BLaER1 (cell line): ENCODE measurements at regions not wholly inside any gene's neighbourhood (a gene's known extent, or its start where the extent isn't known, plus 50 kb on each side); places are given as distances from the start of the nearest gene placed in this dataset.
A peak's percentile ranks its signal among the peaks of the same experiment; 100 is the strongest.

Source experiments
- H3K27ac ChIP-seq: shearing (Covaris generic); formaldehyde crosslinking; 2 replicates; pipeline ENCODE4 v1.8.1; 2022
- H3K27me3 ChIP-seq: shearing (Covaris generic); formaldehyde crosslinking; 2 replicates; pipeline ENCODE4 v1.8.1; 2022
- H3K36me3 ChIP-seq: shearing (Covaris generic); formaldehyde crosslinking; 2 replicates; pipeline ENCODE4 v1.8.1; 2022
- H3K4me1 ChIP-seq: shearing (Covaris generic); formaldehyde crosslinking; 2 replicates; pipeline ENCODE4 v1.8.1; 2022
- H3K4me2 ChIP-seq: shearing (Covaris generic); formaldehyde crosslinking; 2 replicates; pipeline ENCODE4 v1.8.1; 2022
- H3K4me3 ChIP-seq: shearing (Covaris generic); formaldehyde crosslinking; 2 replicates; pipeline ENCODE4 v1.8.1; 2022
- H3K9ac ChIP-seq: shearing (Covaris generic); formaldehyde crosslinking; 2 replicates; pipeline ENCODE4 v1.8.1; 2022
- H3K9me3 ChIP-seq: shearing (Covaris generic); formaldehyde crosslinking; 2 replicates; pipeline ENCODE4 v1.8.1; 2022
- H4K20me1 ChIP-seq: shearing (Covaris generic); formaldehyde crosslinking; 2 replicates; pipeline ENCODE4 v1.8.1; 2022
- Cebpa-rat ChIP-seq: shearing (Covaris generic); IDR thresholded peaks from 2 replicates; pipeline ENCODE4 v1.8.1; 2022

DNA sequence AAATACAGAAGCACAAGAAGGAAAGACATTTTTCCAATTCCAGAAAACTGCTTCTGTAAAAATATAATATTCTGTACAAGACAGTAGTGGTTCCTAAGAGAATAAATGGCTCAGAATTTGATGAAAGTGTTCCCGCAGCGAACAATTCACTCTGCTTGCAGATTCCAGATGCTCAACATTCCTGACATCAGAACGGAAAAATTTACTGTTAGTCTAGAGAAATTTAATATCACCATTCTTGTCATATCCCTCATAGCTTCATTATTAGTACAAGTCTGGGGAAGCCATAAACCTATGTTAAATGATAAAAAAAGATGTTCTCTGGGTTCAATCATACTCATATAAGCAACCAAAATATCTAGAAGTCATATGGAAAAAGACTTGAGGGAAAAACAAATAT lies 83.6 kb downstream of the MPP7 start:
- H3K27ac ChIP-seq = no peak overlapping the region
- TF ChIP-seq Cebpa-rat = no peak
- H3K4me2 ChIP-seq = no peak overlapping the region

DNA sequence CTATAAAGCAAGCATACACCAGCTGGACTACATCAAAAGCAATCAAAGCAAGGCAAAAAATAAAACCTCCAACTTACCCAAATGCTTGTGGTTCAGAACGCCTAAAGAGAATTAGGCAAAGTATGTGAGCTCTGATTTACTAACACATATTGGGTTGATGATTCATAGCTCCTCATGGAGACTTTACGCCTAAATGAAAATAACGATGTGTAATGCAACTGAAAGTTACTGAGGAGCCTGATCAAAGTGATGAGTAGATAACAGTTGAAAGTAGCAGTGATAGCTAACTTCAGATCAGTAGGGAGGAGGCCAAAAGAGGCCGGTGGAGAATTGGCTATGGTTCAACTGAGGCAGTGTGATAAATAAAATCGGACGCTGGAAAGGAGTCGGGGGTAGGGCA lies 85.0 kb downstream of the MPP7 start:
- no peak overlapping the region for H3K4me3 ChIP-seq

More for the DNA sequence above, 83.6 kb downstream of the MPP7 start:
- Histone ChIP-seq H4K20me1 (no peaks in the 10 kb centered on the region), H3K9me3 (no peaks in the 10 kb centered on the region), H3K36me3 (no peaks in the 10 kb centered on the region), H3K4me3 (no peak overlapping the region), H3K9ac (no peak overlapping the region), H3K4me1 (peaks cover 18% of the 10 kb centered on the region), H3K27me3 (no peaks in the 10 kb centered on the region)

DNA sequence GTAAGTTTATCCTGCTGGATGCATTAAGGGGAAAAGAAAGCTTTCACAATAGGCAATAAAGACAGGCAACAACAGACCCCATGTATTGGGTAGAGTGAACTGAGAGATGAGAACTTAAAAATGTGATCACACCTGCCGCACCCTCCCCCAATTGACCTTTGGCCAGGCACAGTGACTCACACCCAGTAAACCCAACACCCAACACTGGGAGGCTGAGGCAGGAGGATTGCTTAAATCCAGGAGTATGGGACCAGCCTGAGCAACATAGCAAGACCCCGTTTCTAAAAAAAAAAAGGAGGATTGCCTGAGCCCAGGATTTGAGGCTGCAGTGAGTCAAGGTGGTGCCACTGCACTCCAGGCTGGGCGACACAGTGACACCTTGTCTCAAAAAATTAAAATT lies 86.9 kb downstream of the MPP7 start:
- H3K36me3 ChIP-seq = 0 out of 2 replicates have a peak, but pooled peaks cover 12% of the 10 kb centered on the region
- H3K4me1 ChIP-seq = peaks cover 26% of the 10 kb centered on the region
- no peak overlapping the region for H3K27ac ChIP-seq
- H3K4me2 ChIP-seq = no peak overlapping the region
- TF ChIP-seq Cebpa-rat = no peak
- no peaks in the 10 kb centered on the region for H4K20me1 ChIP-seq
- H3K27me3 ChIP-seq = no peaks in the 10 kb centered on the region
- peaks cover 6% of the 10 kb centered on the region; the same call in 1 of the 2 replicates for H3K9me3 ChIP-seq
- no peak overlapping the region for H3K4me3 ChIP-seq
- no peak overlapping the region for H3K9ac ChIP-seq

More for the DNA sequence above, 85.0 kb downstream of the MPP7 start:
- no peaks in the 10 kb centered on the region for H3K27me3 ChIP-seq
- H4K20me1 ChIP-seq = no peaks in the 10 kb centered on the region
- peak overlapping the region; percentile 54 for H3K4me2 ChIP-seq
- H3K4me1 ChIP-seq = peaks cover 26% of the 10 kb centered on the region
- H3K9ac ChIP-seq = no peak overlapping the region
- H3K36me3 ChIP-seq = 0 out of 2 replicates have a peak, but pooled peaks cover under 1% of the 10 kb centered on the region
- no peak overlapping the region for H3K27ac ChIP-seq
- no peak for TF ChIP-seq Cebpa-rat
- peaks cover 5% of the 10 kb centered on the region; the same call in 1 of the 2 replicates for H3K9me3 ChIP-seq

DNA sequence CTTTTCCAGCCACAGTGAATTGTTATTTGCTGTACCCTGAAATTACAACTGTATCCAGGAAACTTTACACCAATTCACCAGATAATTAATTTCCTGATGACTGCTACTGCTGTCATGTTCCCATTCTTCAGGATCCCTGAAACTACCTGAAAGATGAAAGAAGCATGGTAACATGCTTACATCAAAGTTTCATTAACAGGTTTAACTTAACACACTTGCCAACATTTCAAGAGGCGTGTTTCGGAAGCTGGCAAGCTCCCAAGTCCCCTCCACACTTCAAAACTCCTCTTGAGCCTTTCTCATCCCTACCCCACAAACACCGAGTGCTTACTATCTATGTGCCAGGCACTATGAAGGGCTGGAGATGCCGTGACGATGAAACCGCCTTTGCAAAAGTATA lies 88.6 kb downstream of the MPP7 start:
- H3K9me3 ChIP-seq = peaks cover 9% of the 10 kb centered on the region; the same call in 1 of the 2 replicates
- H3K4me3 ChIP-seq = no peak overlapping the region
- no peak overlapping the region for H3K9ac ChIP-seq
- no peaks in the 10 kb centered on the region for H3K27me3 ChIP-seq
- peaks cover 26% of the 10 kb centered on the region for H3K4me1 ChIP-seq
- 0 out of 2 replicates have a peak, but pooled peaks cover 12% of the 10 kb centered on the region for H3K36me3 ChIP-seq
- H3K27ac ChIP-seq = no peak overlapping the region
- TF ChIP-seq Cebpa-rat = no peak
- H3K4me2 ChIP-seq = no peak overlapping the region
- no peaks in the 10 kb centered on the region for H4K20me1 ChIP-seq

DNA sequence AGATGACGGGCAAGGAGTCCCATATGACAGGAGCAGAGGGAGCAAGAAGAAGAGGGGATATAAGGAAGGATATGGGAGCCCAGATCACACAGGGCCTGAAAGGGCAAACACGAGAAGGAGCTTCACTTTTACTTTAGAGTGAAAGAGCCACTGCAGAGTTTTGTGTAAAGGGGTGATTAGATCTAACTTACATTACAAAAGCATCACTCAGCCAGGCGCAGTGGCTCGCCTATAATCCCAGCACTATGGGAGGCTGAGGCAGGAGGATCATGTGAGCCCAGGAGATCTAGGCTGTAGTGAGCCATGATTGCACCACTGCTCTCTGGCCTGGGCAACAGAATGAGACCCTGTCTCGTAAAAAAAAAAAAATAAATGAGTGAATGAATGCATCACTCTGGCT lies 91.1 kb downstream of the MPP7 start:
- peaks cover 30% of the 10 kb centered on the region for H3K9me3 ChIP-seq
- no peaks in the 10 kb centered on the region for H4K20me1 ChIP-seq
- H3K27ac ChIP-seq = no peak overlapping the region
- no peak for TF ChIP-seq Cebpa-rat
- H3K9ac ChIP-seq = no peak overlapping the region
- H3K4me1 ChIP-seq = peaks cover 7% of the 10 kb centered on the region
- H3K36me3 ChIP-seq = peaks cover 25% of the 10 kb centered on the region; the same call in 1 of the 2 replicates
- no peak overlapping the region for H3K4me3 ChIP-seq
- H3K4me2 ChIP-seq = no peak overlapping the region
- no peaks in the 10 kb centered on the region for H3K27me3 ChIP-seq

DNA sequence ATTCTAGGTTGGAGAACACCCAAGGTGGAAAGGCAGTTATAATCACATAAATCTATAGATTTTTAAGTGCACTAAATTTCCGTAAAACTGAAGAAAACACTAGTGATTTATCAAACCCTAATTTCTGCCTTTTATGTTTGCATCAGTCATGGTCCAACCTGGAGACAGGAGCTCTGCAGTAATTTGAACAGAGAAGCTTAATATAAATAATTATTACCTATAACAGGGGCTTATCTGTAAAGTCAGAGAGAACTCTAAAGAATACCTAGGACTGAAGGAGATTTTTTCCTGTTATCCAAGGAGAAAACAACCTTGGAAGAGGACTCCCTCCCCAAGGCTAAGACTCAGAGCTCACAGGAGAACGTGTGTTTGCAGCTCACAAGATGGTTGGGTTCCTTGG lies 95.1 kb downstream of the MPP7 start:
- no peaks in the 10 kb centered on the region for H3K4me1 ChIP-seq
- peaks cover 24% of the 10 kb centered on the region; the same call in 1 of the 2 replicates for H3K36me3 ChIP-seq
- no peak overlapping the region for H3K4me3 ChIP-seq
- H4K20me1 ChIP-seq = no peaks in the 10 kb centered on the region
- H3K4me2 ChIP-seq = no peak overlapping the region
- no peak overlapping the region for H3K27ac ChIP-seq
- no peaks in the 10 kb centered on the region for H3K27me3 ChIP-seq
- H3K9ac ChIP-seq = no peak overlapping the region
- no peak for TF ChIP-seq Cebpa-rat
- peaks cover 24% of the 10 kb centered on the region for H3K9me3 ChIP-seq

DNA sequence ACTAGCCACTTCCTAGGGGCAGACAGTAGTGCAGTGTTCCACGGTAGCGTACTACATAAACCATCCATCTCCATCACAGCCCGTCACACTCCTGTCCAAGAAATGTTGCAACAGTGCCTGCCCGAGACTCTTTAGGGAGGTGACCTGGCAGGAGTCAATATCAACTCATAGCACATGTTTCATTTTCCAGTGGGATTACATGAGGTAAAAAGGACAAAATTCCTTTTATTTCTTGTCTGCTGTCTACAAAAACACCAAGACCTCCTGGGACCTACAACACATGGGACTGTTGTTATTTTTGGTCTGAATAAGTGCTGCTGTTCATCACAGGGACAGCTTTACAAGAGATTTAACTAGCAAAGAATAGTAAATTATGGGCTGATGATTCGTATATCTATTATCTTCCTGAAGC lies 99.9 kb downstream of the MPP7 start:
- H3K9ac ChIP-seq = no peak overlapping the region
- H3K9me3 ChIP-seq = peaks cover 9% of the 10 kb centered on the region
- no peaks in the 10 kb centered on the region for H3K4me1 ChIP-seq
- no peak overlapping the region for H3K4me2 ChIP-seq
- no peaks in the 10 kb centered on the region for H3K27me3 ChIP-seq
- no peak overlapping the region for H3K27ac ChIP-seq
- H3K36me3 ChIP-seq = peaks cover 2% of the 10 kb centered on the region; the same call in 1 of the 2 replicates
- no peaks in the 10 kb centered on the region for H4K20me1 ChIP-seq
- no peak for TF ChIP-seq Cebpa-rat
- no peak overlapping the region for H3K4me3 ChIP-seq

DNA sequence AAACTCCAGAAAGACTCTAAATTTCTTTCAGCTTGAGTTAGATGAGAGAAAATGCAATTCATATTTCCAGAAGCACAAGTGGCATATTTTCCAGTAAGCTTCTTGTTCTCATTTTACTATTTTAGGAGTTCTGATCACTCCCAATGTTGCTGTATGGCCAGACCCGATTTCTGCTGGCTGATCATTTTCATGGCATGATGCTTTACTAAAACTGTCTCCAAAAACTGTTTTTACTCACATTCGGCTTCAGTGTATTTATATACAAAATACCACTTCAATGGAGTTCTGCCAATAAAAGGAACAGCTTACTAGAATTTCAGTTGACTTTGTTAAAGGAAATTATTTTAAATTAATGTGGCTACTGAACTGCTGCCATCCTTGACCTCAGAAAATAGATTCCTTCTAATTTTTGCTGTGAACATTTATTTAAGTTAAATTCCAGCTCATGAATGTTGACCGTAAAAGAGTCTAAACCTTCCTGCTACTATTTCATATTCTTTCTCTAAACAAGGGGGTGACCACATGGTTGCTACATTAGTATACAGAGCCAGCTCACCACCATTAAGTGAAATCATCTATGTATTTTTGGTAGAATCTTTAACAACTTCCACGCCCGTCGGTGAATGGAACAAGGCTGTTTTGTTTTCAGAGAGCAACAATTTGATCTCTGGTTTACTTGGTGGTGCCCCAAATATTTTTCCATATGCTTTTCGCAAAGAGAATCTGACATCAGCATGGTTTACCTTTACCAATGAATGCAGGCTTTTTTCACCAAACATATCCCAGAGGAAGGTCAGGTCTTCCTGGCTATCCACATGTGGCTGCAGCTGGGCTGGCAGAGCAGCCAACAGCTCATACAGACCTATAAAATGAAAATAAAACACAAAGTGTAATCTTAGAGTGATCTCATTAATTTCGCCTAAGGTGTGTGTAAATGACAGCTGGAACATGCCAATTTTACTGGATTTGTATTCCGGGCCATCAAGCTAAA lies 101.2 kb downstream of the MPP7 start:
- Histone ChIP-seq H3K9me3 (no peaks in the 10 kb centered on the region), H3K9ac (no peak overlapping the region), H4K20me1 (no peaks in the 10 kb centered on the region), H3K4me2 (no peak overlapping the region), H3K27me3 (no peaks in the 10 kb centered on the region), H3K4me1 (no peaks in the 10 kb centered on the region), H3K4me3 (no peak overlapping the region), H3K36me3 (no peaks in the 10 kb centered on the region), H3K27ac (no peak overlapping the region)
- TF ChIP-seq Cebpa-rat = no peak

DNA sequence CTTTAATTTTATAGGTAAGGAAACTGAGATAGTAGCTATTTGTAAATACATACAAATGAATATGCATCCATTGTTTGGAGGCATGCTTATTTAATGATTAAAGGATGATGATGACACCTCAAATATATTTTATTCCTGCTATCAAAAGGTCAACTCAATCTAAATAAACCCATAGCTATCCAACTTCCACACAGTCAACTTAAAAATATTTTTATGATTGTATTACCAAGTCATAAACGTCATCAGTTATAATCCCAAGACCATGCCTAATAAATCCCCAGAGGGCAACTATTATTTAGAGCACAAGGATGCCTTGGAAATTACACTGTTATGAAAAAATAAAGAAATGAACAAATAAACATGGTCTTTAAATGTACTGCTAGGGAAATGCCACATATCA lies 102.1 kb downstream of the MPP7 start:
- no peaks in the 10 kb centered on the region for H3K9me3 ChIP-seq
- H3K4me1 ChIP-seq = no peaks in the 10 kb centered on the region
- no peaks in the 10 kb centered on the region for H3K27me3 ChIP-seq
- H3K9ac ChIP-seq = no peak overlapping the region
- H4K20me1 ChIP-seq = no peaks in the 10 kb centered on the region
- no peak overlapping the region for H3K4me2 ChIP-seq
- no peak overlapping the region for H3K27ac ChIP-seq
- TF ChIP-seq Cebpa-rat = no peak
- H3K36me3 ChIP-seq = no peaks in the 10 kb centered on the region
- H3K4me3 ChIP-seq = no peak overlapping the region

DNA sequence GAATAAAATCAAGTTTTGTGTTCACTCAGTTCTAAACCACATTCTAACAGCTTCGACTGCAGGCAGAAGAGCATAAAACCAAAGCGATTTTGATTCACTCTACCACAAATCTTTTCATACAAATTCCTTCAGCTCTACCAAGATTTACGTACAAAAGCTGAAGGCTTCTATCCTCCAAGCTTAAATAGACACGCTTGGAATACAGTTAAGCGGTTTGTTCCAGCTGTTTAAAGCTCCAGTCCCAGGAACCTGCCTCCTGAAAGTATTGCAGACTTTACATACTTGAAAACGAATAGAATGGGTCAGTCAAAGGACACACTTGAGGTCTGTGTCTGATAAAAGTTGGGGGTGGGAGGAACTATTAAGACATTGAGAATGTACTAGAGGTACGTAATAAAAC lies 102.9 kb downstream of the MPP7 start:
- H3K9me3 ChIP-seq = no peaks in the 10 kb centered on the region
- no peak overlapping the region for H3K27ac ChIP-seq
- H3K27me3 ChIP-seq = no peaks in the 10 kb centered on the region
- H4K20me1 ChIP-seq = no peaks in the 10 kb centered on the region
- no peaks in the 10 kb centered on the region for H3K36me3 ChIP-seq
- H3K4me3 ChIP-seq = no peak overlapping the region
- no peak overlapping the region for H3K4me2 ChIP-seq
- H3K4me1 ChIP-seq = no peaks in the 10 kb centered on the region
- H3K9ac ChIP-seq = no peak overlapping the region
- no peak for TF ChIP-seq Cebpa-rat
